ENCODE measurements at regions not wholly inside any gene's neighbourhood (a gene's known extent, or its start where the extent isn't known, plus 50 kb on each side); places are given as distances from the start of the nearest gene placed in this dataset.

DNA sequence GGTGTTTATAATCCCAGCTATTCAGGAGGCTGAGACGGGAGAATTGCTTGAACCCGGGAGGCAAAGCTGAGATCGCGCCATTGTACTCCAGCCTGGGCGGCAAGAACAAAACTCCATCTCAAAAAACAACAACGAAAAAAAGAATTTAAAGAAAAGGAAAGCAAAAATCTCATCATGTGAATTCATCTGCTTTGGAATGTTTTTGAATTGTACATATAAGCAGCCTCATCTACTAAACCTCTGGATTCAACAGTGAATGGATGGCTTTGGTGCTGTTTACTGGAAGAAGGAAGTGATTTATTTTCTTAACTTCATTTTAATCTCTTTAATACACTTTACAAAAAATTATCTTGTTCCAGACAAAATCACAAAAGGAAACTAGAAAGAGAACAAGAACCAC, 51.8 kb upstream of the PNRC1 start:
- TF ChIP-seq ESRRA (IDR thresholded peaks at IDR 0.05; ENCODE audit: borderline replicate concordance, low read length) (no peak), CTCF (IDR thresholded peaks at IDR 0.05) (no peak), POLR2A (IDR thresholded peaks at IDR 0.05; ENCODE audit: low read length) (no peak), EHMT2 (IDR thresholded peaks at IDR 0.05; ENCODE audit: low read depth) (no peak), FOSL2 (IDR thresholded peaks at IDR 0.05) (no peak), FOSL2 (CRISPR knock-in tag; IDR thresholded peaks at IDR 0.05) (no peak), EP300 (IDR thresholded peaks at IDR 0.05) (no peak)

Measured in A549 (cell line).